HCT116 (cell line): ENCODE measurements at regions not wholly inside any gene's neighbourhood (a gene's known extent, or its start where the extent isn't known, plus 50 kb on each side); places are given as distances from the start of the nearest gene placed in this dataset.

Source experiments
- POLR2A ChIP-seq: IDR thresholded peaks from 2 replicates; pipeline ENCODE4 v1.7.0; 2011; ENCODE audit warnings: borderline replicate concordance; ENCODE audit not compliant: insufficient read depth, insufficient read length; ENCODE audit errors: extremely low read depth
- REST ChIP-seq: IDR thresholded peaks from 2 replicates; pipeline ENCODE4 v1.6.1; 2012; ENCODE audit warnings: low read depth
- SIN3A ChIP-seq: IDR thresholded peaks from 2 replicates; pipeline ENCODE4 v1.6.1; 2012; ENCODE audit warnings: low read depth

GRCh38 chr7:68535266-68535665 lies 1063.0 kb upstream of the AUTS2 start:
- no peak for TF ChIP-seq SIN3A
- TF ChIP-seq POLR2A: no peak
- TF ChIP-seq REST: no peak
